ENCODE measurements at regions not wholly inside any gene's neighbourhood (a gene's known extent, or its start where the extent isn't known, plus 50 kb on each side); places are given as distances from the start of the nearest gene placed in this dataset.

DNA sequence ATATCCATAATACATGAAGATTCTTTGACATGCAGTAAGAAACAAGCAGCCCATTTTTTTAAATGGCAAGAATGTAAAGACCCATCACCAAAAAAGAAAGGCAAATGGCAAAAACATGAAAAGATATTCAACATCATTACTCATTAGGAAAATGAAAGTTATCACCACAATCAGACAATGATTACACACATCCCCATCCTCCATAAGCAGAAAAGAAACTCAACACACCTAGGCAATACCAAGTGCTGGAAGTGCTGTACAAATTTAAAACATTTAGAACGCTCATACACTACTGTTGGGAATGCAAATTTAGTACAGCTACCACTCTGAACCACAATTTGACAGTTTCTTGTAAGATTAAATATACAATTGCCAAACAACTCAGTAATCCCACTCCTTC, 466.7 kb downstream of the ACTL7B start:
- Histone ChIP-seq H3K4me3 (ENCODE audit: control insufficient read depth in 2 of 3, extremely low read depth in 1 of 3, insufficient read depth in 2 of 3, low read depth in 1 of 3, low read length in 3 of 3) (no peak overlapping the region), H3K27ac (ENCODE audit: control insufficient read depth, insufficient read depth, low read length) (no peak overlapping the region), H3K9me1 (ENCODE audit: control insufficient read depth, extremely low read depth, insufficient read depth, low read length) (no peaks in the 10 kb centered on the region), H3K36me3 (ENCODE audit: control insufficient read depth in 2 of 2, extremely low read depth in 1 of 2, insufficient read depth in 2 of 2, low read length in 2 of 2) (no peaks in the 10 kb centered on the region), H3K9me3 (ENCODE audit: control insufficient read depth, low read depth, low read length) (no peaks in the 10 kb centered on the region), H4K20me1 (ENCODE audit: control insufficient read depth, extremely low read depth, insufficient read depth, low read length) (no peaks in the 10 kb centered on the region), H3K79me2 (ENCODE audit: control insufficient read depth, insufficient read depth, low read length) (no peaks in the 10 kb centered on the region), H3K27me3 (ENCODE audit: control insufficient read depth, extremely low read depth, insufficient read depth, low read length) (no peaks in the 10 kb centered on the region), H3K4me1 (ENCODE audit: control insufficient read depth, extremely low read depth, insufficient read depth, low read length) (peaks cover 7% of the 10 kb centered on the region), H3K4me2 (ENCODE audit: control insufficient read depth, extremely low read depth, insufficient read depth, low read depth, low read length) (no peak overlapping the region), H3K9ac (ENCODE audit: control insufficient read depth, extremely low read depth, insufficient read depth, low read length) (no peak overlapping the region), H2AFZ (ENCODE audit: control insufficient read depth, low read length) (no peak overlapping the region)
- dilution Hi-C loops (cut with MboI; ENCODE audit: extremely low pct_ligation_motif_present, low sequenced_read_pairs) = no loop called here
- TF ChIP-seq, protein P1, sequence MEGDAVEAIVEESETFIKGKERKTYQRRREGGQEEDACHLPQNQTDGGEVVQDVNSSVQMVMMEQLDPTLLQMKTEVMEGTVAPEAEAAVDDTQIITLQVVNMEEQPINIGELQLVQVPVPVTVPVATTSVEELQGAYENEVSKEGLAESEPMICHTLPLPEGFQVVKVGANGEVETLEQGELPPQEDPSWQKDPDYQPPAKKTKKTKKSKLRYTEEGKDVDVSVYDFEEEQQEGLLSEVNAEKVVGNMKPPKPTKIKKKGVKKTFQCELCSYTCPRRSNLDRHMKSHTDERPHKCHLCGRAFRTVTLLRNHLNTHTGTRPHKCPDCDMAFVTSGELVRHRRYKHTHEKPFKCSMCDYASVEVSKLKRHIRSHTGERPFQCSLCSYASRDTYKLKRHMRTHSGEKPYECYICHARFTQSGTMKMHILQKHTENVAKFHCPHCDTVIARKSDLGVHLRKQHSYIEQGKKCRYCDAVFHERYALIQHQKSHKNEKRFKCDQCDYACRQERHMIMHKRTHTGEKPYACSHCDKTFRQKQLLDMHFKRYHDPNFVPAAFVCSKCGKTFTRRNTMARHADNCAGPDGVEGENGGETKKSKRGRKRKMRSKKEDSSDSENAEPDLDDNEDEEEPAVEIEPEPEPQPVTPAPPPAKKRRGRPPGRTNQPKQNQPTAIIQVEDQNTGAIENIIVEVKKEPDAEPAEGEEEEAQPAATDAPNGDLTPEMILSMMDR (optimal IDR thresholded peaks at IDR 0.05 in 1 of 3, IDR thresholded peaks at IDR 0.05 in 1 of 3, conservative IDR thresholded peaks at IDR 0.05 in 1 of 3; ENCODE audit: extremely low read depth in 1 of 3, insufficient read depth in 2 of 3, low read length in 3 of 3) = no peak
- no peak for TF ChIP-seq EZH2 (IDR thresholded peaks at IDR 0.05; ENCODE audit: low read length)
- FAIRE-seq (no peak), DNase-seq (ENCODE audit: low read depth, low spot score) (no peak)

DNA sequence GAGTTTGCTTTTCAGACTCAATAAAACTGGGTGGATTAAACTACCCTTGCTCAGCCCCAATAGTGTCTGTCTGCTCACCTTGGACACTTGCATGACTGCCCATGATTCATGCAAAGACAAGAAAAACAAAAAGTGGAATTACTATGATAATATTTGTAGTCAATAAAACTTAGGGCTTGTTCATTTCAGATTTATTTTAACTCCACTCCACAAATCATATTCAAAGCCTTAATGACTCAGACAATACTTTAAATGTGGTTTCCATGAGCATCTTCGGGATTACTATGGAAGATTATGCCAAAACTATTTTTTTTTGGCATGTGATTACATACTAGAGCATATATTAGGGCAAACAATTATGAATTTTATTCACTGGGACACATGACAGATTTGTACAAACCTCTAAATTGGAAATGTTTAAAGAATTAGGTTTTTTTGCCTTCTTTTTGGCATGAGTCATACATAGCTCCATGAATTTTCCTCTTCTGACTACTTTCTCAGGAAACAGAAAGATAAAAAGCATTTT, 468.9 kb downstream of the ACTL7B start:
- Histone ChIP-seq H3K4me3 (ENCODE audit: control insufficient read depth in 2 of 3, extremely low read depth in 1 of 3, insufficient read depth in 2 of 3, low read depth in 1 of 3, low read length in 3 of 3) (no peak overlapping the region), H3K4me1 (ENCODE audit: control insufficient read depth, extremely low read depth, insufficient read depth, low read length) (peaks cover 7% of the 10 kb centered on the region), H2AFZ (ENCODE audit: control insufficient read depth, low read length) (no peak overlapping the region), H3K27ac (ENCODE audit: control insufficient read depth, insufficient read depth, low read length) (no peak overlapping the region), H3K27me3 (ENCODE audit: control insufficient read depth, extremely low read depth, insufficient read depth, low read length) (no peaks in the 10 kb centered on the region), H3K9me1 (ENCODE audit: control insufficient read depth, extremely low read depth, insufficient read depth, low read length) (no peaks in the 10 kb centered on the region), H3K36me3 (ENCODE audit: control insufficient read depth in 2 of 2, extremely low read depth in 1 of 2, insufficient read depth in 2 of 2, low read length in 2 of 2) (no peaks in the 10 kb centered on the region), H3K9me3 (ENCODE audit: control insufficient read depth, low read depth, low read length) (no peaks in the 10 kb centered on the region), H3K4me2 (ENCODE audit: control insufficient read depth, extremely low read depth, insufficient read depth, low read depth, low read length) (no peak overlapping the region), H4K20me1 (ENCODE audit: control insufficient read depth, extremely low read depth, insufficient read depth, low read length) (no peaks in the 10 kb centered on the region), H3K9ac (ENCODE audit: control insufficient read depth, extremely low read depth, insufficient read depth, low read length) (no peak overlapping the region), H3K79me2 (ENCODE audit: control insufficient read depth, insufficient read depth, low read length) (no peaks in the 10 kb centered on the region)
- no peak for DNase-seq (ENCODE audit: low read depth, low spot score)
- dilution Hi-C loops (cut with MboI; ENCODE audit: extremely low pct_ligation_motif_present, low sequenced_read_pairs) = no loop called here
- FAIRE-seq = peak; percentile 56
- TF ChIP-seq, protein P1 (optimal IDR thresholded peaks at IDR 0.05 in 1 of 3, IDR thresholded peaks at IDR 0.05 in 1 of 3, conservative IDR thresholded peaks at IDR 0.05 in 1 of 3; ENCODE audit: extremely low read depth in 1 of 3, insufficient read depth in 2 of 3, low read length in 3 of 3) = no peak
- no peak for TF ChIP-seq EZH2 (IDR thresholded peaks at IDR 0.05; ENCODE audit: low read length)

All from keratinocyte (primary cell).